UCSD-AML1 (cell line): ENCODE measurements at regions not wholly inside any gene's neighbourhood (a gene's known extent, or its start where the extent isn't known, plus 50 kb on each side); places are given as distances from the start of the nearest gene placed in this dataset.

Source experiments
- DNase-seq: peaks from one replicate; lab custom pipeline; 2025; ENCODE audit not compliant: unreplicated experiment; lab: John Stamatoyannopoulos, UW

GRCh38 chr10:20958764-20959163 is 61.7 kb upstream of the NEBL start:
- no peak for DNase-seq

- no peak for DNase-seq
Measured at GRCh38 chr10:20958225-20958624, 61.1 kb upstream of the NEBL start.

- no peak for DNase-seq
Measured at GRCh38 chr10:20957744-20958143, 60.6 kb upstream of the NEBL start.

- DNase-seq, result no peak
Measured at GRCh38 chr10:20956843-20957242, 59.7 kb upstream of the NEBL start.

- no peak for DNase-seq
Measured at GRCh38 chr10:20955355-20955893, 58.3 kb upstream of the NEBL start.

- DNase-seq, result no peak
Measured at GRCh38 chr10:20954519-20954918, 57.4 kb upstream of the NEBL start.

- DNase-seq, result no peak
Measured at GRCh38 chr10:20953120-20953519, 56.0 kb upstream of the NEBL start.

- no peak for DNase-seq
Measured at GRCh38 chr10:20949967-20950366, 52.9 kb upstream of the NEBL start.

- DNase-seq, result no peak
Measured at GRCh38 chr10:20948686-20949327, 51.7 kb upstream of the NEBL start.
